HG02943 (cell line): ENCODE measurements at regions not wholly inside any gene's neighbourhood (a gene's known extent, or its start where the extent isn't known, plus 50 kb on each side); places are given as distances from the start of the nearest gene placed in this dataset.
"Not testable (repeated sequence)": the region's sequence is repeated elsewhere in the genome, so short reads cannot be mapped to it uniquely, and the experiment has no call there.

ENCODE experiments used
- ATAC-seq: cut with Tn5 transposase; IDR thresholded peaks from one replicate; pipeline ENCODE4 v1.9.1; 2021; ENCODE audit warnings: mild to moderate bottlenecking, low read depth, moderate library complexity; ENCODE audit not compliant: unreplicated experiment

DNA sequence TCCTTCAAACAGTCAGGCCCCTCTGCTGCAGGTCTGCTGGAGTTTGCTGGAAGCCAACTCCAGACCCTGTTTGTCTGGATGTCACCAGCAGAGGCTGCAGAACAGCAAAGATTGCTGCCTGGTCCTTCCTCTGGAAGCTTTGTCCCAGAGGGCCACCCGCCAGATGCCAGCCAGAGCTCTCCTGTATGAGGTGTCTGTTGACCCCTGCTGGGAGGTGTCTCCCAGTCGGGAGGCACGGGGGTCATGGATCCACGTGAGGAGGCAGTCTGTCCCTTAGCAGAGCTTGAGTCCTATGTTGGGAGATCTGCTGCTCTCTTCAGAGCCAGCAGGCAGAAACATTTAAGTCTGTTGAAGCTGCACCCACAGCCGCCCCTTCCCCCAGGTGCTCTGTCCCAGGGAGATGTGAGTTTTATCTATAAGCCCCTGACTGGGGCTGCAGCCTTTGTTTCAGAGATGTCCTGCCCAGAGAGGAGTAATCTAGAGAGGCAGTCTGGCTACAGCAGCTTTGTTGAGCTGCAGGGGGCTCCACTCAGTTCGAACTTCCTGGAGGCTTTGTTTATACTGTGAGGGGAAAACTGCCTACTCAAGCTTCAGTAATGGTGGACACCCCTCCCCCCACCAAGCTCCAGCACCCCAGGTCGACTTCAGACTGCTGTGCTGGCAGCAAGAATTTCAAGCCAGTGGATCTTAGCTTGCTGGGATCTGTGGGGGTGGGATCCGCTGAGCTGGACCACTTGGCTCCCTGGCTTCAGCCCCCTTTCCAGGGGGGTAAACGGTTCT, 72.1 kb downstream of the OGFRL1 start:
- ATAC-seq = not testable (repeated sequence)

- no peak for ATAC-seq
These were observed 76.4 kb downstream of the OGFRL1 start for GRCh38 chr6:71364889-71365542.

DNA sequence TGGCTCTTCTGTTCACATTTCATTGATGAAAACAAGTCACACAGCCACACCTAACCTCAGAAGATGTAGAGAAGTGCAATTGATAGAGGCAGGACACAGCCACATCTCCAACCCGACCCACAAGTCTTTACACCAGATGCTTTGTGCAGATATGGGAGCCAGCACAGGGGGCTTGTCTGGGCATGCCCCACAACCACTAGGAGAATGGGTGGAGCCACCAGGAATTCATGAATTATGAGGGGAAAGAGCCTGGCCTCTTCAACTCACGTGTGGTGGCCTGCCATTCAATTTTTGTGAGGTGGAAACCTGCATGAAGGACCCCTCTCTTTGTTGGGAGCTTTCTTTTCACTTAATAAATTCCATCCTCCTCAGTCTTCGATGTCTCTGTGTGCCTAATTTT, 79.1 kb downstream of the OGFRL1 start:
- no peak for ATAC-seq

DNA sequence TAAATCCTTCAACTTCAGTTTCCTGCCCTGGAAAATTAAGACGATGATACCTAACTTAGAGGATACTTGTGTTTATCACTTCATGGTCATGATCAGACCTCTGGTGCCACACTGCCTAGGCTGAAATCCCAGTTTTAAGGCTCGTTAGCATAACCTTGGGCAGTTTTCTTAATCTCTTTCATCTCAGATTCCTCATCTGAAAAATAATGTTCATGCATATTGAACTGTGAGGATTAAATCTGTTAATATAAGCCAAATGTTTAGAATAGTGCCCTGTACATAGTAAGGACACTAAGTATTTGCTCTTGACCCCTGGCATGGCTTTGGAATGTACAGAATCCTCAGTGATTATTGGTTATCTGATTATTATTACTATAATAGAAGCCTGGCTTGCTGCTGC, 79.7 kb downstream of the OGFRL1 start:
- ATAC-seq = no peak

GRCh38 chr6:71371559-71371958, 82.9 kb downstream of the OGFRL1 start:
- ATAC-seq = no peak

DNA sequence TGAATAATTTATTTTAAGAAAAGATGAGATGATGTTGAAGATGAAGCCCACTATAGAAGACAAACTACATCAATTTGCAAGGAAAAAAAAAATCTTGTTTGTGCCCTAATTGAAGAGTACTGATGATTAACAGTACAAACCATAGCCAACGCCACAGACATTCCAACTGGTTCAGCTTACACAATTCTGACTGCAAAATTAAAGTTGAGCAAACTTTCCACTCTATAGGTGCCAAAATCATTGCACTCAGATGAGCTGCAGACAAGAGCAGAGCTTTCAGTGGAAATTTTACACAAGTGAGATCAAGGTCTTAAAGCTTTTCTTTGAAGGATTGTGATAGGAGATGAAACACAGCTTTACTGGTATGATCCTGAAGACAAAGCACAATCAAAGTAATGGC, 85.3 kb downstream of the OGFRL1 start:
- no peak for ATAC-seq

DNA sequence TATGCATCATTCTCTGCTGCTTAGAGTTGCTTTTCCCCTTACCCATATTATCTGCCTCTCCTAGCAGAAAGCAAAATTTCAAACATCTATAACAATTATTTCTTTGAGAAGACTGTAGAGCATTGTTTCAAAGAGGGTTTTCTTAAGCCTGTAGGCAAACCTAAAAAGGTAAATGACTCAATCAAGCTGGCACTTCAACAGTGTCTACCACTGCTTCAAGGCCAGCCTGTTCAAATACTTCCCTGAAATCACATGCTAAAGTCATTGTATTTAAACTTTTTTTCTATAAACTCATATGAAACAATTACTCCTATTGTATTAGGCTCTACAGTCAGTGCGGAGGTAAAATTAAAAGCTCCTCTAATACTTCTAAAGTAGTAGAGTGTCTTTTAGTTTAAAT, 87.1 kb downstream of the OGFRL1 start:
- ATAC-seq = no peak

- no peak for ATAC-seq
These were observed 88.2 kb downstream of the OGFRL1 start for GRCh38 chr6:71376830-71377229.

DNA sequence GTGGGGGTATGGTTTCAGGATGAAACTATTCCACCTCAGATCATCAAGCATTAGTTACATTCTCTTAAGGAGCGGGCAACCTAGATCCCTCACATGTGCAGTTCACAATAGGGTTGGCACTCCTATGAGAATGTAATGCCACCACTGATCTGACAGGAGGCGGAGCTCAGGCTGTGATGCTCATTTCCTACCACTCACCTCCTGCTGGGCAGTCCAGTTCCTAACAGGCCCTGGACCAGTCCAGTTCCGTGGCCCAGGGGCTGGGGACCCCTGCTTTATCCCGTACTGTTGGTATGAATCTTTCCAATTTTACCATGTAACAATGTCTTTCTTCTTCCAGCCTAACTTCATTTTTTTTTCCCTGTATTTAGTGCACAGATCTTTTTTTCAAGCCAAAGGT, 94.9 kb downstream of the OGFRL1 start:
- ATAC-seq = no peak

GRCh38 chr6:71383901-71384489, 95.4 kb downstream of the OGFRL1 start:
- no peak for ATAC-seq

DNA sequence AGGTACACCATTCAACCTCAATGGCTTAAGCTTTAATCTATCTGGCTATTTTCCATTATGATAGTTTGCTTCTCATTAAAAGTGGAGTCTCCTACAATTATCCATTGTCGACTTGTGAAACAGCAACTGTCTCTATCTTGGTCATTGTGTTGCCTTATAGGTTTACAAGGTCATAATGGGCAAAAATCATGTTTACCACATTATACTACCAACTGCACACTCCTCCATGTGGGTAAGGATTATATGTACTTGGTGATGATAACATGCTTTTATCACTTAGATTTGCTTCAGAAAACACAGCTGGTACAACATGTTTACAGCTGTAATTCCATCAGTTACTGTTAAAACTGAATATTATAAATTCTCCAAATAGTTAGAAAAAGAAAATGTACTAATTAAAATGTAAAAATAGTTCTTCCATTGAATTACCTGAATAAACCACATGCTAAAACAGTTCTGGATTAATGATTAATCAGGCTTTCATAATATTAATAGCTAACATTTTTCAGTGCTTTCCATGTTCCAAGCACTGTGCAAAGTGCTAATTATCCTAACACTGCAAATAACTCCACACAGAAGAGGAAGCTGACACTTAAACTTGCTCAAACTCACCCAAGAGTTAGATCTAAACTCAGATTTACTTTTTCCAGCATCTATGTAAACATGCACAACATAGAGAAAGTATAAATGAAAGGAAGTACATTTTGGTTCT, 96.7 kb downstream of the OGFRL1 start:
- ATAC-seq = no peak

- ATAC-seq = no peak
These were observed 97.6 kb downstream of the OGFRL1 start for GRCh38 chr6:71386215-71386614.

- ATAC-seq = no peak
These were observed 98.6 kb downstream of the OGFRL1 start for GRCh38 chr6:71387179-71387578.

- no peak for ATAC-seq
These were observed 99.6 kb downstream of the OGFRL1 start for GRCh38 chr6:71388068-71388744.

DNA sequence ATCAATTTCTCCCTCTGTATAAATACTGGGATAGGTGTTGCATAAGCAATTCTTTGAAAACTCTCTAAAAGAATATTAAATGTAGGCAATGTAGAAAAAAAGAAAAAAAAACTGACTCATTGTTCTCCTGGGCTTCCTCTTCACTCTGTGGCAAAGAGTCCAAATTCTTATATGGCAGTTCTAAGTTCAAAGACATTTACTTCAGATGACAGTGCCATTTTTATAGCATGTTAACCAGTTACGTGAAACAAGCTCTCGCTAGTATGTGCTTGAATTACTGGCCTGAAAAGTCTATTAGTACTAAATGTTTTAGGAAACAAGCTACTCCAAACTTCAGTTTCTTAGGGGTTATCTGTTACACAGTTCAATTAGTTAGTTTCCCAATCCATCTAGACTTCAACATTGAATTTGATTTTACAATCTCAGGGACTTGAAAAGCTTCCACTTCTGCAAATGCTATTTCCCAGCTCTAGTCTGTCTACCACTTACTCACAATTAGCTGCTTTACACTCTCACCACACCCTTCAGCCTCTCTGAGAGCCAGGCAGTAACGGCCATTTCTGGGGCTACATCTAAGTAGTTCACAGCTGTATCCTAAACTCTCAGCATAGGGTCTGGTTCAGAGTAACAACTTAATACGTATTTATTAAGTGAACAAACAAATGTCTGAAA, 100.4 kb downstream of the OGFRL1 start:
- no peak for ATAC-seq

GRCh38 chr6:71391126-71391525, 102.5 kb downstream of the OGFRL1 start:
- no peak for ATAC-seq

DNA sequence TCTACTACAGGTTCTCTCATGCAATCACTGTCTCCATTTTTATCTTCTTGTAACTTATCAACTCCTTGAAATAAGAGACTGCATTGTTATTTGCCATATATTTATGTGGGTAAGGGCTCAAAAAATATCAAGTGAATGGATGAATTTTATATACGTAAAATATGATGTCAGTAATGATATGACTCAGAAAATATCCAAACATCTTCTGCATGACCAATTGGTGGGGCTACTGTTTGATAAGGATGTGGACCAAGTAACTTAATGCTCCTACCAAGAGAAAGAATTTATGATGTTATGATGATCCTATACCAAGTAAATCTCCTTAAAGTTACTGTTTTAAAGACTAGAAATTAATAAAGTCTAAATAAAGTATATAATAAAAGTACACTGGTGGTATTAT, 103.7 kb downstream of the OGFRL1 start:
- ATAC-seq = no peak

- no peak for ATAC-seq
These were observed 104.9 kb downstream of the OGFRL1 start for GRCh38 chr6:71393471-71393870.

DNA sequence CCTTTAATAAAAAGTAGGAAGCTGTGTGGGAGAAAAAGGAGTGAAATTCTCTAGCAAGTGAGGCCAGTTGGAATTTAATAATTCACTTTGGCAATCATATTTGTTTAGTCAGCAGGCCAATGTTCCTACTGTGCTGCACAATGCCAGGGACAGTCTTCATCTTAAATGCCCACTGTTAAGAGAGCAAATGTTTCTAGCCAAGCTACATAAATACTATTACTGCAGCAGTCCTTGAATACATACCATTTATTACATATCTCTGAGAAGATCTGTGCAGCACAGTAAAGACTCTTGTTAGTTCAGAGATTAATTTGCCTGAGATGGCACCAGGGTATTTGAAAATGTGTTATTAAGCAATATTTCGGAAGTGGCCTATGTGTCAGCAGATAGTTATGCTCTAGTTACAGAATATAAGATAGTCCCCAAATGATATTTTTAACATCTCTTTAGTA, 105.4 kb downstream of the OGFRL1 start:
- no peak for ATAC-seq

- ATAC-seq = no peak
These were observed 106.3 kb downstream of the OGFRL1 start for GRCh38 chr6:71394926-71395325.
